ENCODE measurements at regions not wholly inside any gene's neighbourhood (a gene's known extent, or its start where the extent isn't known, plus 50 kb on each side); places are given as distances from the start of the nearest gene placed in this dataset.

DNA sequence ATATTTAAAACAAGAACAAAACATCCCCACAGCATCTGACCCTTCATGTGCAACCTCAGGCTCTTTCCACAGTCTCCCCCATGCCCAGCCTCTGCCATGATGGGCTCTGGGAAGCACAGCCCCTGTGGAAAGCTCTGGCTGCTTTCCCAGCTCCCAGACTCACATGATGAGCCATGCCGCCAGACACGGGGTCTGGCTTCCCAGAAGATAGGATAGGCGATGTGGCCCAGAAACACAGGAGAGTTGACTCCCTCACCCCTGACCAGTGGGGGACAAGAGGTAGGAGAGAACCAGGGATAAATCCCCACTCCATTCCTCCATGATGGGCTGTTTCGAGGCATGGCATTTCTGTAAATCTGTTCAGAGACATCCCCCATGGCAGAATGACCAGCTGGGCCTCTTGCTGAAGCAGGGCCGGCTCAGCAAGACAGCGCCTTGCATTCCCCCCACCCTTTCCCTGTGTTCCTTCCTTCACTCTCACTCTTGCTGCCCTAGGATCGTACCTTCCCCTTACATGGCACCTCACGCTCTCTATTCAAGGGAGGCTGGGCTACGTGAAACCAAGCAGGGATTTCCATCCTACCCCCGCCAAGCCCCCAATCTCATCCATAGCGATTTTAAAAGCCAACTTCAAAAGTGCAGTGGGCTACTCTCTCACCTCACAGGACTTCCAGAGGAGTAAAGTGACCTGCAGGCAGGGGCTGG is 192.4 kb downstream of the ABHD5 start:
- Mint-ChIP-seq H3K4me1 (ENCODE audit: low read depth, unreplicated experiment) (peaks cover 9% of the 10 kb centered on the region), H3K4me3 (ENCODE audit: unreplicated experiment) (no peak overlapping the region), H3K9me3 (ENCODE audit: unreplicated experiment) (no peaks in the 10 kb centered on the region), H3K36me3 (ENCODE audit: insufficient read depth, unreplicated experiment) (no peaks in the 10 kb centered on the region), H3K27ac (ENCODE audit: unreplicated experiment) (no peak overlapping the region), H3K27me3 (ENCODE audit: insufficient read depth, unreplicated experiment) (no peaks in the 10 kb centered on the region)
- no peaks in the 10 kb centered on the region for H3K27me3 ChIP-seq (replicated peaks; ENCODE audit: control insufficient read depth, insufficient read depth, low read length)
- no peaks in the 10 kb centered on the region for H3K36me3 ChIP-seq (ENCODE audit: control insufficient read depth, insufficient read depth, low read length)
- intact Hi-C loops (cut with micrococcal nuclease; ENCODE audit: unreplicated experiment): no loop called here
- ChIA-PET CTCF (no interaction called here), POLR2A (no interaction called here)
- TF ChIP-seq CTCF (IDR thresholded peaks at IDR 0.05; ENCODE audit: insufficient read depth in 1 of 2, low read depth in 1 of 2, low read length in 1 of 2, severe bottlenecking in 1 of 2, unreplicated experiment in 1 of 2): no peak
- no peaks in the 10 kb centered on the region for H3K9me3 ChIP-seq
- no peak overlapping the region for H3K4me3 ChIP-seq (ENCODE audit: low read depth, low read length)
- H3K4me1 ChIP-seq: no peaks in the 10 kb centered on the region
- no TSS peak for BruUV-seq (replicated peaks)
- no peak for DNase-seq

GRCh38 chr3:43883729-43884396 is 193.1 kb downstream of the ABHD5 start:
- DNase-seq: no peak
- Mint-ChIP-seq H3K27ac (ENCODE audit: unreplicated experiment) (no peak overlapping the region), H3K4me1 (ENCODE audit: low read depth, unreplicated experiment) (peaks cover 8% of the 10 kb centered on the region), H3K9me3 (ENCODE audit: unreplicated experiment) (no peaks in the 10 kb centered on the region), H3K36me3 (ENCODE audit: insufficient read depth, unreplicated experiment) (no peaks in the 10 kb centered on the region), H3K27me3 (ENCODE audit: insufficient read depth, unreplicated experiment) (no peaks in the 10 kb centered on the region), H3K4me3 (ENCODE audit: unreplicated experiment) (no peak overlapping the region)
- POLR2A ChIA-PET: no interaction called here
- no peaks in the 10 kb centered on the region for H3K9me3 ChIP-seq
- intact Hi-C loops (cut with micrococcal nuclease; ENCODE audit: unreplicated experiment): no loop called here
- no peak for TF ChIP-seq CTCF (IDR thresholded peaks at IDR 0.05; ENCODE audit: insufficient read depth in 1 of 2, low read depth in 1 of 2, low read length in 1 of 2, severe bottlenecking in 1 of 2, unreplicated experiment in 1 of 2)
- no peaks in the 10 kb centered on the region for H3K36me3 ChIP-seq (ENCODE audit: control insufficient read depth, insufficient read depth, low read length)
- no TSS peak for BruUV-seq (replicated peaks)
- H3K27me3 ChIP-seq (replicated peaks; ENCODE audit: control insufficient read depth, insufficient read depth, low read length): no peaks in the 10 kb centered on the region
- CTCF ChIA-PET: no interaction called here
- no peak overlapping the region for H3K4me3 ChIP-seq (ENCODE audit: low read depth, low read length)
- no peaks in the 10 kb centered on the region for H3K4me1 ChIP-seq

- ChIA-PET POLR2A (no interaction called here), CTCF (no interaction called here)
- Mint-ChIP-seq H3K27me3 (ENCODE audit: insufficient read depth, unreplicated experiment) (no peaks in the 10 kb centered on the region), H3K4me1 (ENCODE audit: low read depth, unreplicated experiment) (peaks cover under 1% of the 10 kb centered on the region), H3K36me3 (ENCODE audit: insufficient read depth, unreplicated experiment) (no peaks in the 10 kb centered on the region), H3K9me3 (ENCODE audit: unreplicated experiment) (no peaks in the 10 kb centered on the region), H3K27ac (ENCODE audit: unreplicated experiment) (no peak overlapping the region), H3K4me3 (ENCODE audit: unreplicated experiment) (no peak overlapping the region)
- H3K36me3 ChIP-seq (ENCODE audit: control insufficient read depth, insufficient read depth, low read length): no peaks in the 10 kb centered on the region
- no peak overlapping the region for H3K4me3 ChIP-seq (ENCODE audit: low read depth, low read length)
- intact Hi-C loops (cut with micrococcal nuclease; ENCODE audit: unreplicated experiment): no loop called here
- no TSS peak for BruUV-seq (replicated peaks)
- H3K4me1 ChIP-seq: no peaks in the 10 kb centered on the region
- no peaks in the 10 kb centered on the region for H3K9me3 ChIP-seq
- no peak for TF ChIP-seq CTCF (IDR thresholded peaks at IDR 0.05; ENCODE audit: insufficient read depth in 1 of 2, low read depth in 1 of 2, low read length in 1 of 2, severe bottlenecking in 1 of 2, unreplicated experiment in 1 of 2)
- no peaks in the 10 kb centered on the region for H3K27me3 ChIP-seq (replicated peaks; ENCODE audit: control insufficient read depth, insufficient read depth, low read length)
- DNase-seq: no peak
Observed at GRCh38 chr3:43884581-43884980, 193.8 kb downstream of the ABHD5 start.

All from Caco-2 (cell line).